ENCODE measurements at regions not wholly inside any gene's neighbourhood (a gene's known extent, or its start where the extent isn't known, plus 50 kb on each side); places are given as distances from the start of the nearest gene placed in this dataset.

DNA sequence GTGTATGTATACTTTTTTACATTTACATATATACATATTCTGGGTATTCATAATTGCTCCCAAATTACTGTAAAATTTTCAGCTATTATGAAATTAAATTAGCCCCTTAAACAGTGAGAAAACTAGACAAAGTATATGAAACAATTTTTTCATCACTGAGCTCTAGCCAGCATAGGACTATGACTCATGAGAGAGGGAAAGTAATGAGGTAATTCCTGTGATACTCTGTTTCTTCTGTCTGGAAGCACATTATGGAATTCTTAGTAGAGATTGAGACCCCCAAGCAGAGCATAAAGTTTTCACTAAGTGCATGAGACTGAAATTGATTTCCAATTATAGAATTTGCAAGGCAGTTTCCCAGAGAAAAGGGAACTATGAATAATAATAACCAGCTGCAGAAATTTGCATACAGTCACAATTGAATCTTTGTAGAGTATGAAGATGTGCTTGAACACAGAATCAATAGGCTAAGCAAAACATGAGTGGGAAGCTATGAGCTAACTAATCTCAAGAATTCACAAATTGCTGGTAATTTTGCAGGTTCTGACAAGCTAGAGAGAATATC lies 779.3 kb downstream of the ARAP2 start:
- TF ChIP-seq, protein P1, sequence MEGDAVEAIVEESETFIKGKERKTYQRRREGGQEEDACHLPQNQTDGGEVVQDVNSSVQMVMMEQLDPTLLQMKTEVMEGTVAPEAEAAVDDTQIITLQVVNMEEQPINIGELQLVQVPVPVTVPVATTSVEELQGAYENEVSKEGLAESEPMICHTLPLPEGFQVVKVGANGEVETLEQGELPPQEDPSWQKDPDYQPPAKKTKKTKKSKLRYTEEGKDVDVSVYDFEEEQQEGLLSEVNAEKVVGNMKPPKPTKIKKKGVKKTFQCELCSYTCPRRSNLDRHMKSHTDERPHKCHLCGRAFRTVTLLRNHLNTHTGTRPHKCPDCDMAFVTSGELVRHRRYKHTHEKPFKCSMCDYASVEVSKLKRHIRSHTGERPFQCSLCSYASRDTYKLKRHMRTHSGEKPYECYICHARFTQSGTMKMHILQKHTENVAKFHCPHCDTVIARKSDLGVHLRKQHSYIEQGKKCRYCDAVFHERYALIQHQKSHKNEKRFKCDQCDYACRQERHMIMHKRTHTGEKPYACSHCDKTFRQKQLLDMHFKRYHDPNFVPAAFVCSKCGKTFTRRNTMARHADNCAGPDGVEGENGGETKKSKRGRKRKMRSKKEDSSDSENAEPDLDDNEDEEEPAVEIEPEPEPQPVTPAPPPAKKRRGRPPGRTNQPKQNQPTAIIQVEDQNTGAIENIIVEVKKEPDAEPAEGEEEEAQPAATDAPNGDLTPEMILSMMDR (conservative IDR thresholded peaks at IDR 0.05; ENCODE audit: low read length) = no peak
- TF ChIP-seq EZH2phosphoT487 (IDR thresholded peaks at IDR 0.05; ENCODE audit: borderline replicate concordance) = no peak
- Histone ChIP-seq H4K20me1 (ENCODE audit: insufficient read depth, low read length, poor library complexity, severe bottlenecking) (no peaks in the 10 kb centered on the region), H2AFZ (ENCODE audit: low read length) (no peak overlapping the region), H3K9me2 (replicated peaks; ENCODE audit: low read depth, low read length) (no peaks in the 10 kb centered on the region), H3K9ac (ENCODE audit: low read depth, low read length, poor library complexity, severe bottlenecking) (no peak overlapping the region), H3F3A (ENCODE audit: low read depth) (no peaks in the 10 kb centered on the region), H3K27me3 (ENCODE audit: insufficient read depth, low read length, poor library complexity, severe bottlenecking) (no peaks in the 10 kb centered on the region), H3K4me2 (ENCODE audit: low read depth, low read length, poor library complexity, severe bottlenecking) (no peak overlapping the region), H3K79me2 (ENCODE audit: insufficient read depth, low read length) (no peaks in the 10 kb centered on the region), H3K9me3 (ENCODE audit: insufficient read depth, low read depth, low read length) (no peaks in the 10 kb centered on the region), H3K4me1 (ENCODE audit: insufficient read depth, low read length, poor library complexity, severe bottlenecking) (no peaks in the 10 kb centered on the region), H3K4me3 (ENCODE audit: low read length, poor library complexity, severe bottlenecking) (no peak overlapping the region), H3K36me3 (ENCODE audit: insufficient read depth, low read length) (no peaks in the 10 kb centered on the region)

DNA sequence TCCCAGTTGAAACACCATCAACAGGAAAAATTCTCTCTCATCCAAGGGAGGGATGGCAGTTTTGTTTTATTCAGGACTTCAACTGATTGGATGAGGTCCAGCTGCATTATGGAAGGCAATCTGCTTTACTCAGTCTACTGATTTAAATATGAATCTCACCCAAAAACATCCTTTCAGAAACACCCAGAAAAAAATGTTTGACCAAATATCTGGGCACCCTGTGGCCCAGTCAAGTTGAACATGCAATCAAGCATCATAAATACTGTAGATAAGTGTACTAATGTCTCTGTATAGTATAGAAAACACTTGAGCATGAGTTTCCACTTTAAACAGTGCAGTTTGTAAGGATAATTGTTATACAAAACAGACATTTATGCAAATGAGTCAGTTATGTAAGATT lies 753.2 kb downstream of the ARAP2 start:
- H4K20me1 ChIP-seq (ENCODE audit: insufficient read depth, low read length, poor library complexity, severe bottlenecking) = no peaks in the 10 kb centered on the region
- H3K4me2 ChIP-seq (ENCODE audit: low read depth, low read length, poor library complexity, severe bottlenecking) = no peak overlapping the region
- no peaks in the 10 kb centered on the region for H3K36me3 ChIP-seq (ENCODE audit: insufficient read depth, low read length)
- no peak overlapping the region for H3K4me3 ChIP-seq (ENCODE audit: low read length, poor library complexity, severe bottlenecking)
- no peak overlapping the region for H2AFZ ChIP-seq (ENCODE audit: low read length)
- no peaks in the 10 kb centered on the region for H3K9me2 ChIP-seq (replicated peaks; ENCODE audit: low read depth, low read length)
- H3F3A ChIP-seq (ENCODE audit: low read depth) = no peaks in the 10 kb centered on the region
- H3K9me3 ChIP-seq (ENCODE audit: insufficient read depth, low read depth, low read length) = no peaks in the 10 kb centered on the region
- no peaks in the 10 kb centered on the region for H3K4me1 ChIP-seq (ENCODE audit: insufficient read depth, low read length, poor library complexity, severe bottlenecking)
- TF ChIP-seq EZH2phosphoT487 (IDR thresholded peaks at IDR 0.05; ENCODE audit: borderline replicate concordance) = no peak
- TF ChIP-seq, protein P1 (conservative IDR thresholded peaks at IDR 0.05; ENCODE audit: low read length) = no peak
- no peaks in the 10 kb centered on the region for H3K27me3 ChIP-seq (ENCODE audit: insufficient read depth, low read length, poor library complexity, severe bottlenecking)
- H3K79me2 ChIP-seq (ENCODE audit: insufficient read depth, low read length) = no peaks in the 10 kb centered on the region
- no peak overlapping the region for H3K9ac ChIP-seq (ENCODE audit: low read depth, low read length, poor library complexity, severe bottlenecking)

GRCh38 chr4:35493977-35494376 lies 750.3 kb downstream of the ARAP2 start:
- Histone ChIP-seq H4K20me1 (ENCODE audit: insufficient read depth, low read length, poor library complexity, severe bottlenecking) (no peaks in the 10 kb centered on the region), H3F3A (ENCODE audit: low read depth) (no peaks in the 10 kb centered on the region), H2AFZ (ENCODE audit: low read length) (no peak overlapping the region), H3K9me2 (replicated peaks; ENCODE audit: low read depth, low read length) (no peaks in the 10 kb centered on the region), H3K9me3 (ENCODE audit: insufficient read depth, low read depth, low read length) (no peaks in the 10 kb centered on the region), H3K79me2 (ENCODE audit: insufficient read depth, low read length) (no peaks in the 10 kb centered on the region), H3K9ac (ENCODE audit: low read depth, low read length, poor library complexity, severe bottlenecking) (no peak overlapping the region), H3K4me3 (ENCODE audit: low read length, poor library complexity, severe bottlenecking) (no peak overlapping the region), H3K27me3 (ENCODE audit: insufficient read depth, low read length, poor library complexity, severe bottlenecking) (no peaks in the 10 kb centered on the region), H3K4me1 (ENCODE audit: insufficient read depth, low read length, poor library complexity, severe bottlenecking) (no peaks in the 10 kb centered on the region), H3K4me2 (ENCODE audit: low read depth, low read length, poor library complexity, severe bottlenecking) (no peak overlapping the region), H3K36me3 (ENCODE audit: insufficient read depth, low read length) (no peaks in the 10 kb centered on the region)
- TF ChIP-seq, protein P1 (conservative IDR thresholded peaks at IDR 0.05; ENCODE audit: low read length) = no peak
- no peak for TF ChIP-seq EZH2phosphoT487 (IDR thresholded peaks at IDR 0.05; ENCODE audit: borderline replicate concordance)

Data from Loucy (cell line).